ENCODE measurements at regions not wholly inside any gene's neighbourhood (a gene's known extent, or its start where the extent isn't known, plus 50 kb on each side); places are given as distances from the start of the nearest gene placed in this dataset.

GRCh38 chr14:29030121-29030520, 263.5 kb downstream of the FOXG1 start:
- no peak overlapping the region for H3K4me3 ChIP-seq (ENCODE audit: low read length)
- no peak for TF ChIP-seq CTCF (IDR thresholded peaks at IDR 0.05; ENCODE audit: insufficient read depth, low read depth, low read length, missing control alignments)
- no peak for DNase-seq (ENCODE audit: low read depth)

GRCh38 chr14:29030970-29031369, 264.4 kb downstream of the FOXG1 start:
- no peak for TF ChIP-seq CTCF (IDR thresholded peaks at IDR 0.05; ENCODE audit: insufficient read depth, low read depth, low read length, missing control alignments)
- peak; percentile 21 for DNase-seq (ENCODE audit: low read depth)
- H3K4me3 ChIP-seq (ENCODE audit: low read length), result no peak overlapping the region

- no peak for DNase-seq (ENCODE audit: low read depth)
- H3K4me3 ChIP-seq (ENCODE audit: low read length), result no peak overlapping the region
- no peak for TF ChIP-seq CTCF (IDR thresholded peaks at IDR 0.05; ENCODE audit: insufficient read depth, low read depth, low read length, missing control alignments)
Measured at GRCh38 chr14:29035134-29035533, 268.5 kb downstream of the FOXG1 start.

- no peak overlapping the region for H3K4me3 ChIP-seq (ENCODE audit: low read length)
- no peak for TF ChIP-seq CTCF (IDR thresholded peaks at IDR 0.05; ENCODE audit: insufficient read depth, low read depth, low read length, missing control alignments)
- DNase-seq (ENCODE audit: low read depth), result peak; percentile 46
Measured at GRCh38 chr14:29037411-29037810, 270.8 kb downstream of the FOXG1 start.

- H3K4me3 ChIP-seq (ENCODE audit: low read length), result no peak overlapping the region
- no peak for DNase-seq (ENCODE audit: low read depth)
- no peak for TF ChIP-seq CTCF (IDR thresholded peaks at IDR 0.05; ENCODE audit: insufficient read depth, low read depth, low read length, missing control alignments)
Measured at GRCh38 chr14:29039171-29039570, 272.6 kb downstream of the FOXG1 start.

- no peak overlapping the region for H3K4me3 ChIP-seq (ENCODE audit: low read length)
- no peak for DNase-seq (ENCODE audit: low read depth)
- no peak for TF ChIP-seq CTCF (IDR thresholded peaks at IDR 0.05; ENCODE audit: insufficient read depth, low read depth, low read length, missing control alignments)
Measured at GRCh38 chr14:29042551-29042950, 276.0 kb downstream of the FOXG1 start.

- TF ChIP-seq CTCF (IDR thresholded peaks at IDR 0.05; ENCODE audit: insufficient read depth, low read depth, low read length, missing control alignments), result no peak
Measured at GRCh38 chr14:29043737-29044136, 277.1 kb downstream of the FOXG1 start.

More at GRCh38 chr14:29043737-29044136, 277.1 kb downstream of the FOXG1 start:
- H3K4me3 ChIP-seq (ENCODE audit: low read length), result no peak overlapping the region
- DNase-seq (ENCODE audit: low read depth), result no peak
